ENCODE measurements at regions not wholly inside any gene's neighbourhood (a gene's known extent, or its start where the extent isn't known, plus 50 kb on each side); places are given as distances from the start of the nearest gene placed in this dataset.

DNA sequence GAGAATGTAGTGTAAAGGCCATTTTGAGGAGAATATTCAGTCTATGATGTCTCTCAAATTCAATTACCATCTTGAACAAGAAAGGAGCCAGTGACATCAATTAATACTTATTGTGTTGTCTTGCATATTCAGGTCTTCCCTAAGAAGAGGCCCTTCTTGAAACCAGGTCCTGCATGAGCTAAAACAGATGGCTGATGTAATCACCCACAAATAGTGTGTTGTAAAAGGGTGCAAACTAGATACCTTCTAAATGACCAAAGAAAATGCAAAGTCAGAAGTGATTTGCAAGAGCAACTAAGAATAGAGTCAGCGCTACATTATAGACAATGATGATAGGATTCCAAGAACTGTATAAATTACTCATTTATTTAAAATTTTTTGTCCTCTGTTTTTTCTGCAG is 97.0 kb downstream of the BTBD3 start:
- no peak for TF ChIP-seq POLR2AphosphoS5 (IDR thresholded peaks at IDR 0.05; ENCODE audit: insufficient read depth in 1 of 2, low read depth in 1 of 2)
- TF ChIP-seq, protein P1, sequence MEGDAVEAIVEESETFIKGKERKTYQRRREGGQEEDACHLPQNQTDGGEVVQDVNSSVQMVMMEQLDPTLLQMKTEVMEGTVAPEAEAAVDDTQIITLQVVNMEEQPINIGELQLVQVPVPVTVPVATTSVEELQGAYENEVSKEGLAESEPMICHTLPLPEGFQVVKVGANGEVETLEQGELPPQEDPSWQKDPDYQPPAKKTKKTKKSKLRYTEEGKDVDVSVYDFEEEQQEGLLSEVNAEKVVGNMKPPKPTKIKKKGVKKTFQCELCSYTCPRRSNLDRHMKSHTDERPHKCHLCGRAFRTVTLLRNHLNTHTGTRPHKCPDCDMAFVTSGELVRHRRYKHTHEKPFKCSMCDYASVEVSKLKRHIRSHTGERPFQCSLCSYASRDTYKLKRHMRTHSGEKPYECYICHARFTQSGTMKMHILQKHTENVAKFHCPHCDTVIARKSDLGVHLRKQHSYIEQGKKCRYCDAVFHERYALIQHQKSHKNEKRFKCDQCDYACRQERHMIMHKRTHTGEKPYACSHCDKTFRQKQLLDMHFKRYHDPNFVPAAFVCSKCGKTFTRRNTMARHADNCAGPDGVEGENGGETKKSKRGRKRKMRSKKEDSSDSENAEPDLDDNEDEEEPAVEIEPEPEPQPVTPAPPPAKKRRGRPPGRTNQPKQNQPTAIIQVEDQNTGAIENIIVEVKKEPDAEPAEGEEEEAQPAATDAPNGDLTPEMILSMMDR (IDR thresholded peaks at IDR 0.05): no peak

Measured in vagina (tissue), 2 donors.